Suprapubic skin (tissue), 4 donors: ENCODE measurements at regions not wholly inside any gene's neighbourhood (a gene's known extent, or its start where the extent isn't known, plus 50 kb on each side); places are given as distances from the start of the nearest gene placed in this dataset.

Source experiments
- CTCF ChIP-seq, 2 donors: fragments of 200-600 bp in 1 of 2; fragments of 450-650 bp in 1 of 2; sonication (generic) in 1 of 2; IDR thresholded peaks; one replicate each; pipeline ENCODE4 v1.5.1; 2016 to 2019; ENCODE audit warnings: antibody characterized with exemption in 2 of 2, mild to moderate bottlenecking in 1 of 2, moderate library complexity in 1 of 2
- EP300 ChIP-seq: sonication (generic); formaldehyde crosslinking; IDR thresholded peaks from one replicate; pipeline ENCODE4 v1.6.1; 2017; ENCODE audit warnings: antibody characterized with exemption
- POLR2A ChIP-seq, 2 donors: fragments of 450-650 bp; IDR thresholded peaks; one replicate each; pipeline ENCODE4 v1.6.1; 2017; ENCODE audit warnings: antibody characterized with exemption in 2 of 2, mild to moderate bottlenecking in 2 of 2, moderate library complexity in 2 of 2
- POLR2AphosphoS5 ChIP-seq, 3 donors: sonication (generic); formaldehyde crosslinking; IDR thresholded peaks; one replicate each; pipeline ENCODE4 v1.6.1; 2017; ENCODE audit warnings: antibody characterized with exemption in 3 of 3

DNA sequence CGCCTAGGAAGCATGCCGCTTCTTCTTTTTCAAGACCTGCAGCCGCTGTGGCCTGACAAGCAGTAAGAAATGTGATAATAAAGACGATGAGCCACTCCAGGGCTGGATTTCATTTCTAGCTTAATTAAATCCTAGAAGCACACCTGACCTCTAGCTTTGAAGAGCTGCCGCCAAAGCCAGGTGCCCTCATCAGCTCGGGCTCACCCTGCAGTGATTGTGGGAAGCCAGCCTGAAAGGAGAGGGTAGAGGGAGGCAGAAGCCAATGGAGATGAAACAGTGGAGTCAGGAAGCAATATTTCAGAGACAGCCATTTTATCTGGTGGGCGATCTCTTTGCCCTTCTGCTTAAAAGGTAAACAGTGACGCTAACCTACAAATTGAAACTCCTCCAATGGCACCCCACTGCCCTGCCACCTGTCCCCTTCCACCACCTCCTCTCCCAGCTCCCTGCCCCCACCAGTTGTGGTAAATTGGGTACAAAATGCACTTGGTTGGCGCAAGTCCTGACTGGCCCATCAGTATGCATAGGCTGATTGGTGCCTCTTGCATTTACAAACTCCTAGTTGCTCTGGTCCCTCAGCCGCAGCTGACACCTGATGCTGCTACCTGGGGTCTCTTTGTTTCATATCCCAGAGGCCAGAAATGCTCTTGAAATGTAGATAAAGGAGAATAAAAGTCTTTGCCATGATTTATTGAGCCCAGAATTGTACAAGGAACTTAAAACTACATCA is 385.3 kb downstream of the PDCD6IP start:
- TF ChIP-seq POLR2A (IDR thresholded peaks at IDR 0.05) (no peak), CTCF (IDR thresholded peaks at IDR 0.05) (no peak), EP300 (no peak), POLR2AphosphoS5 (IDR thresholded peaks at IDR 0.05) (no peak)
